ENCODE measurements at regions not wholly inside any gene's neighbourhood (a gene's known extent, or its start where the extent isn't known, plus 50 kb on each side); places are given as distances from the start of the nearest gene placed in this dataset.
"Not testable (repeated sequence)": the region's sequence is repeated elsewhere in the genome, so short reads cannot be mapped to it uniquely, and the experiment has no call there.

DNA sequence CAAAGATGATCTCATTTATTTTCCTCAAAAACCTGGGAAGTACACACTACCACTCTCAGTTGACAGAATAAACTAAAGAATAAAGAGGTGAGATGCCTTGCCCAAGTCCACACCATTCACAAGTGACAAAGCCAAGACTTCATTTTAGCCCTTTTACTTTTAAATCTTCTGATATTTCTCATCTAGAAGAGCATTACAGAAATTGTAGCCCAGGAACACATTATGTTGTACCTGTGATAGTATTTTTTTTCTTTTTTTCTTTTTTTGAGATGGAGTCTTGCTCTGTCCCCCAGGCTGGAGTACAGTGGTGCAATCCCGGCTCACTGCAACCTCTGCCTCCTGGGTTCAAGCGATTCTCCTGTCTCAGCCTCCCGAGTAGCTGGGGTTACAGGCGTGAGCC lies 268.6 kb downstream of the FGFR2 start:
- TF ChIP-seq EP300, POLR2AphosphoS5 (IDR thresholded peaks at IDR 0.05): not testable (repeated sequence)
- TF ChIP-seq, protein P1, sequence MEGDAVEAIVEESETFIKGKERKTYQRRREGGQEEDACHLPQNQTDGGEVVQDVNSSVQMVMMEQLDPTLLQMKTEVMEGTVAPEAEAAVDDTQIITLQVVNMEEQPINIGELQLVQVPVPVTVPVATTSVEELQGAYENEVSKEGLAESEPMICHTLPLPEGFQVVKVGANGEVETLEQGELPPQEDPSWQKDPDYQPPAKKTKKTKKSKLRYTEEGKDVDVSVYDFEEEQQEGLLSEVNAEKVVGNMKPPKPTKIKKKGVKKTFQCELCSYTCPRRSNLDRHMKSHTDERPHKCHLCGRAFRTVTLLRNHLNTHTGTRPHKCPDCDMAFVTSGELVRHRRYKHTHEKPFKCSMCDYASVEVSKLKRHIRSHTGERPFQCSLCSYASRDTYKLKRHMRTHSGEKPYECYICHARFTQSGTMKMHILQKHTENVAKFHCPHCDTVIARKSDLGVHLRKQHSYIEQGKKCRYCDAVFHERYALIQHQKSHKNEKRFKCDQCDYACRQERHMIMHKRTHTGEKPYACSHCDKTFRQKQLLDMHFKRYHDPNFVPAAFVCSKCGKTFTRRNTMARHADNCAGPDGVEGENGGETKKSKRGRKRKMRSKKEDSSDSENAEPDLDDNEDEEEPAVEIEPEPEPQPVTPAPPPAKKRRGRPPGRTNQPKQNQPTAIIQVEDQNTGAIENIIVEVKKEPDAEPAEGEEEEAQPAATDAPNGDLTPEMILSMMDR (IDR thresholded peaks at IDR 0.05): not testable (repeated sequence)

All from gastroesophageal sphincter (tissue), 3 donors.